Fibroblast of villous mesenchyme (primary cell): ENCODE measurements at regions not wholly inside any gene's neighbourhood (a gene's known extent, or its start where the extent isn't known, plus 50 kb on each side); places are given as distances from the start of the nearest gene placed in this dataset.
"Not testable (repeated sequence)": the region's sequence is repeated elsewhere in the genome, so short reads cannot be mapped to it uniquely, and the experiment has no call there.

Source experiments
- DNase-seq: peaks from one replicate; pipeline ENCODE4 v3.0.0-alpha.2; 2010; ENCODE audit warnings: low read depth
- H3K4me3 ChIP-seq: 2 replicates; pipeline ENCODE4 v1.5.1; 2011; ENCODE audit warnings: low read depth, mild to moderate bottlenecking, low read length

DNA sequence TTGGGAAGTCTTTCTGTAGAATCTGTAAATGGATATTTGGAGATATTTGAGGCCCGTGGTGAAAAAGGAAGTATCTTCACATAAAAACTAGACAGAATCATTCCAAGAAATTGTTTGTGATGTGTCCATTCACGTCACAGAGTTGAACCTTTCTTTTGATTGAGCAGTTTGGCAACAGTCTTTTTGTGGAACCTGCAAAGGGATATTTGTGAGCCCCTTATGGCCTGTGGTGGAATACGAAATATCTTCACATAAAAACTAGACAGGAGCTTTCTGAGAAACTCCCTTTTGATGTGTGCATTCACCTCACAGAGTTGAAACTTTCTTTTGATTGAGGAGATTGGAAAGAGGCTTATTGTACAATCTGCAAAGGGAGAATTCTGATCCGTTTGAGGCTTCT is 2980.4 kb downstream of the TUBA3C start:
- not testable (repeated sequence) for DNase-seq, H3K4me3 ChIP-seq

DNA sequence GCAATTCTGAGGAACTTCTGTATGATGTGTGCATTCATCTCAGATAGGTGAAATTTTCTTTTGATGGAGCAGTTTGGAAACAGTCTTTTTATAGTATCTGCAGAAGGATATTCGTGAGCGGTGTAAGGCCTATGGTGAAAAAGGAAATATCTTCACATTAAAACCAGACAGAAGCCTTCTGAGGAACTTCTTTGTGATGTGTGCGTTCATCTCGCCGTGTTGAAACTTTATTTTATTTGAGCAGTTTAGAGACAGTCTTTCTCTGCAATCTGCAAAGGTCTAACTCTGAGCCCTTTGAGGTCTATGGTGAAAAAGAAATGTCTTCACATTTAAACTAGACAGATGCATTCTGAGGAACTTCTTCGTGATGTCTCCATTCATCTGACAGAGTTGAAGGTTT is 3021.0 kb downstream of the TUBA3C start:
- DNase-seq, H3K4me3 ChIP-seq: not testable (repeated sequence)

DNA sequence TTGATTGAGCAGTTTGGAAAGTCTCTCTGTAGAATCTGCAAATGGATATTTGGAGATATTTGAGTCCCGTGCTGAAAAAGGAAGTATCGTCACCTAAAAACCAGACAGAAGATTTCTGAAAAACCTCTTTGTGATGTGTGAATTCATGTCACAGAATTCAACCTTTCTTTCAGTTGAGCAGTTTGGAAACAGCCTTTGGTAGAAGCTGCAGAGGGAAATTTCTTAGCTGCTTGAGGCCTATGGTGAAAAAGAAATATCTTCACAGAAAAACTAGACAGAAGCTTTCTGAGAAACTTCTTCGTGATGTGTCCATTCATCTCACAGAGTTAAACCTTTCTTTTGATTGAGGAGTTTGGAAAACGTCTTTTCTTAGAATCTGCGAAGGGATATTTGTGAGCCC is 3022.7 kb downstream of the TUBA3C start:
- not testable (repeated sequence) for H3K4me3 ChIP-seq

DNA sequence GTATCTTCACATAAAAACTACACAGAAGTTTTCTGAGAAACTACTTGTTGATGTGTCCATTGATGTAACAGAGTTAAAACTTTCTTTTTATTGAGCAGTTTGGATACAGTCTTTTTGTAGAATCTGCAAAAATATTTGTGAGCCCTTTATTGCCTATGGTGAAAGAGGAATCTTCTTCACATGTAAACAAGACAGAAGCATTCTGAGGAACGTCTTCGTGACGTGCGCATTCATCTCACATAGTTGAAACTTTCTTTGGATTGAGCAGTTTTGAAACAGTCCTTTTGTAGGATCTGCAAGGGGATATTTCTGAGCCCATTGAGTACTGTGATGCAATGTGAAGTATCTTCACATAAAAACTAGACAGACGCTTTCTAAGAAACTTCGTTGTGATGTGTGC is 3023.6 kb downstream of the TUBA3C start:
- DNase-seq, H3K4me3 ChIP-seq: not testable (repeated sequence)

More for the DNA sequence above, 3022.7 kb downstream of the TUBA3C start:
- not testable (repeated sequence) for DNase-seq

DNA sequence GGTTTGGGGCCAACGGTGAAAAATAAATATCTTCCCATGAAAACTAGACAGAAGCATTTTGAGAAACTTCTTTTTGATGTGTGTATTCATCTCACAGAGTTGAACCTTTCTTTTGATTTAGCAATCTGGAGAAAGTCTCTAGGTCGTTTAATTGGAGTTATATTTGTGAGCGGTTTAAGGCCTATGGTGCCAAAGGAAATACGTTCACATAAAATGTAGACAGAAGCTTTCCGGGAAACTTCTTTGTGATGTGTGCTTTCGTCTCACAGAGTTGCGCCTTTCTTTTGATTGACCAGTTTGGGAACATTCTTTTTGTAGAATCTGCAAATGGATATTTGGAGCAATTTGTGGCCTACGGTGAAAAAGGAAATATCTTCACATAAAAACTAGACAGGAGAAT is 3028.8 kb downstream of the TUBA3C start:
- not testable (repeated sequence) for DNase-seq, H3K4me3 ChIP-seq

DNA sequence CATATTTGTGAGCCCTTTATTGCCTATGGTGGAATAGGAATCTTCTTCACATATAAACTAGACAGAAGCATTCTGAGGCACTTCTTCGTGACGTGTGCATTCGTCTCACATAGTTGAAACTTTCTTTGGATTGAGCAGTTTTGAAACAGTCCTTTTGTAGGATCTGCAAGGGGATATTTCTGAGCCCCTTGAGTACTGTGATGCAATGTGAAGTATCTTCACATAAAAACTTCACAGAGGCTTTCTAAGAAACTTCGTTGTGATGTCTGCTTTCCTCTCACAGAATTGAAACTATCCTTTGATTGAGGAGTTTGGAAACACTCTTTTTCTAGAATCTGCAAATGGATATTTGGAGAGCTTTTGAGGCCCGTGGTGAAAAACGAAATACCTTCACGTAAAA is 3030.3 kb downstream of the TUBA3C start:
- H3K4me3 ChIP-seq, DNase-seq: not testable (repeated sequence)

DNA sequence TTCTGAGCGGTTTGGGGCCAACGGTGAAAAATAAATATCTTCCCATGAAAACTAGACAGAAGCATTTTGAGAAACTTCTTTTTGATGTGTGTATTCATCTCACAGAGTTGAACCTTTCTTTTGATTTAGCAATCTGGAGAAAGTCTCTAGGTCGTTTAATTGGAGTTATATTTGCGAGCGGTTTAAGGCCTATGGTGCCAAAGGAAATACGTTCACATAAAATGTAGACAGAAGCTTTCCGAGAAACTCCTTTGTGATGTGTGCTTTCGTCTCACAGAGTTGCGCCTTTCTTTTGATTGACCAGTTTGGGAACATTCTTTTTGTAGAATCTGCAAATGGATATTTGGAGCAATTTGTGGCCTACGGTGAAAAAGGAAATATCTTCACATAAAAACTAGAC is 3032.2 kb downstream of the TUBA3C start:
- not testable (repeated sequence) for DNase-seq, H3K4me3 ChIP-seq

DNA sequence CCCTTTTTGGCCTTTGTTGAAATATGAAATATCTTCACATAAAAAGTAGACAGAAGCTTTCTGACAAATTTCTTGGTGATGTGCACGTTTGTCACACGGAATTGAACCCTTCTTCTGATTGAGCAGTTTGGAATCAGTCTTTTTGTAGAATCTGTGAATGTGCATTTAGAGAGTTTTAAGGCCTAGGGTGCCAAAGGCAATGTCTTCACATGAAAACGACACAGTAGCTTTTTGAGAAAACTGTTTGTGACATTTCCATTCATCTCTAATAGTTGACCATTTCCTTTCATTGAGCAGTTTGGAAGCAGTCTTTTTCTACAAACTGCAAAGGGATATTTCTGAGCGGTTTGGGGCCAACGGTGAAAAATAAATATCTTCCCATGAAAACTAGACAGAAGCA is 3036.0 kb downstream of the TUBA3C start:
- not testable (repeated sequence) for DNase-seq, H3K4me3 ChIP-seq

DNA sequence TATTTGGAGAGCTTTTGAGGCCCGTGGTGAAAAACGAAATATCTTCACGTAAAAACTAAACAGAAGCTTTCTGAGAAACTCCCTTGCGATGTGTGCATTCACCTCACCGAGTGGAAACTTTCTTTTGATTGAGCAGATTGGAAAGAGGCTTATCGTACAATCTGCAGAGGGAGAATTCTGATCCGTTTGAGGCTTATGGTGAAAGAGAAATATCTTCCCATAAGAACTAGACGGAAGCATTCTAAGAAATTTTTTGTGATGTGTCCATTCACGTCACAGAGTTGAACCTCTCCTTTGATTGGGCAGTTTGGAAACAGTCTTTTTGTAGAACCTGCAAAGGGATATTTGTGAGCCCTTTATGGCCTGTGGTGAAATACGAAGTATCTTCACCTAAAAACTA is 3040.3 kb downstream of the TUBA3C start:
- not testable (repeated sequence) for DNase-seq

DNA sequence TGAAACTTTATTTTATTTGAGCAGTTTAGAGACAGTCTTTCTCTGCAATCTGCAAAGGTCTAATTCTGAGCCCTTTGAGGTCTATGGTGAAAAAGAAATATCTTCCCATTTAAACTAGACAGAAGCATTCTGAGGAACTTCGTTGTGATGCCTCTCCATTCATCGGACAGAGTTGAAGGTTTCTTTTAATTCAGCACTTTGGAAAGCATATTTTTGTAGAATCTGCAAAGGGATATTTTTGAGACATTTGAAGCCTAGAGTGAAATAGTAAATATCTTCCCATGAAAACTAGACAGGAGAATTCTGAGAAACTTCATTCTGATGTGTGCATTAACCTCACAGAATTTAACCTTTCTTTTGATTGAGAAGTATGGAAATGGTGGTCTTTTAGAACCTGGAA is 3044.8 kb downstream of the TUBA3C start:
- not testable (repeated sequence) for DNase-seq, H3K4me3 ChIP-seq

More for the DNA sequence above, 3040.3 kb downstream of the TUBA3C start:
- H3K4me3 ChIP-seq = not testable (repeated sequence)

DNA sequence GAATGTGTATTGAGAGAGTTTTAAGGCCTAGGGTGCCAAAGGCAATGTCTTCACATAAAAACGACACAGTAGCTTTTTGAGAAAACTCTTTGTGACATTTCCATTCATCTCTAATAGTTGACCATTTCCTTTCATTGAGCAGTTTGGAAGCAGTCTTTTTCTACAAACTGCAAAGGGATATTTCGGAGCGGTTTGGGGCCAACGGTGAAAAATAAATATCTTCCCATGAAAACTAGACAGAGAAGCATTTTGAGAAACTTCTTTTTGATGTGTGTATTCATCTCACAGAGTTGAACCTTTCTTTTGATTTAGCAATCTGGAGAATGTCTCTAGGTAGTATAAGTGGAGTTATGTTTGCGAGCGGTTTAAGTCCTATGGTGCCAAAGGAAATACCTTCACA is 3052.9 kb downstream of the TUBA3C start:
- not testable (repeated sequence) for DNase-seq

DNA sequence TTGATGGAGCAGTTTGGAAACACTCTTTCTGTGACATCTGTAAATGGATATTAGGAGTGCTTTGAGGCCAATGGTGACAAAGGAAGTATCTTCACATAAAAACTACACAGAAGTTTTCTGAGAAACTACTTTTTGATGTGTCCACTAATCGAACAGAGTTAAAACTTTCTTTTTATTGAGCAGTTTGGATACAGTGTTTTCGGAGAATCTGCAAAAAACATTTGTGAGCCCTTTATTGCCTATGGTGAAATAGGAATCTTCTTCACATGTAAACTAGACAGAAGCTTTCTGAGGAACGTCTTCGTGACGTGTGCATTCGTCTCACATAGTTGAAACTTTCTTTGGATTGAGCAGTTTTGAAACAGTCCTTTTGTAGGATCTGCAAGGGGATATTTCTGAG is 3068.2 kb downstream of the TUBA3C start:
- DNase-seq = peak; percentile 4
- not testable (repeated sequence) for H3K4me3 ChIP-seq

More for the DNA sequence above, 3052.9 kb downstream of the TUBA3C start:
- H3K4me3 ChIP-seq = not testable (repeated sequence)
